ENCODE measurements at regions not wholly inside any gene's neighbourhood (a gene's known extent, or its start where the extent isn't known, plus 50 kb on each side); places are given as distances from the start of the nearest gene placed in this dataset.

GRCh38 chr1:184181044-184181443 lies 129.5 kb downstream of the TSEN15 start:
- TF ChIP-seq EZH2phosphoT487 (IDR thresholded peaks at IDR 0.05; ENCODE audit: borderline replicate concordance, low read length) = no peak
- TF ChIP-seq, protein P1, sequence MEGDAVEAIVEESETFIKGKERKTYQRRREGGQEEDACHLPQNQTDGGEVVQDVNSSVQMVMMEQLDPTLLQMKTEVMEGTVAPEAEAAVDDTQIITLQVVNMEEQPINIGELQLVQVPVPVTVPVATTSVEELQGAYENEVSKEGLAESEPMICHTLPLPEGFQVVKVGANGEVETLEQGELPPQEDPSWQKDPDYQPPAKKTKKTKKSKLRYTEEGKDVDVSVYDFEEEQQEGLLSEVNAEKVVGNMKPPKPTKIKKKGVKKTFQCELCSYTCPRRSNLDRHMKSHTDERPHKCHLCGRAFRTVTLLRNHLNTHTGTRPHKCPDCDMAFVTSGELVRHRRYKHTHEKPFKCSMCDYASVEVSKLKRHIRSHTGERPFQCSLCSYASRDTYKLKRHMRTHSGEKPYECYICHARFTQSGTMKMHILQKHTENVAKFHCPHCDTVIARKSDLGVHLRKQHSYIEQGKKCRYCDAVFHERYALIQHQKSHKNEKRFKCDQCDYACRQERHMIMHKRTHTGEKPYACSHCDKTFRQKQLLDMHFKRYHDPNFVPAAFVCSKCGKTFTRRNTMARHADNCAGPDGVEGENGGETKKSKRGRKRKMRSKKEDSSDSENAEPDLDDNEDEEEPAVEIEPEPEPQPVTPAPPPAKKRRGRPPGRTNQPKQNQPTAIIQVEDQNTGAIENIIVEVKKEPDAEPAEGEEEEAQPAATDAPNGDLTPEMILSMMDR (IDR thresholded peaks at IDR 0.05; ENCODE audit: low read depth, low read length, poor library complexity, severe bottlenecking) = no peak
